ENCODE measurements at regions not wholly inside any gene's neighbourhood (a gene's known extent, or its start where the extent isn't known, plus 50 kb on each side); places are given as distances from the start of the nearest gene placed in this dataset.

GRCh38 chr5:174872271-174872670 lies 147.9 kb downstream of the MSX2 start:
- no peaks in the 10 kb centered on the region for H3K79me2 ChIP-seq
- H3K36me3 ChIP-seq (ENCODE audit: control insufficient read depth, insufficient read depth, low read length): no peaks in the 10 kb centered on the region
- no peak overlapping the region for H3K9ac ChIP-seq
- no peaks in the 10 kb centered on the region for H3K4me1 ChIP-seq
- H3K27me3 ChIP-seq (ENCODE audit: control insufficient read depth, insufficient read depth, low read length): no peaks in the 10 kb centered on the region
- H3K9me3 ChIP-seq (ENCODE audit: control insufficient read depth, low read length): no peaks in the 10 kb centered on the region
- H3K4me3 ChIP-seq (ENCODE audit: low read depth, low read length): no peak overlapping the region
- no peak overlapping the region for H3K4me2 ChIP-seq (ENCODE audit: low read length)
- no peak overlapping the region for H3K27ac ChIP-seq
- no peak for TF ChIP-seq CTCF (IDR thresholded peaks at IDR 0.05)
- no peak overlapping the region for H2AFZ ChIP-seq

- H3K27ac ChIP-seq: no peak overlapping the region
- H3K4me3 ChIP-seq (ENCODE audit: low read depth, low read length): no peak overlapping the region
- TF ChIP-seq CTCF (IDR thresholded peaks at IDR 0.05): no peak
- H3K36me3 ChIP-seq (ENCODE audit: control insufficient read depth, insufficient read depth, low read length): no peaks in the 10 kb centered on the region
- no peak overlapping the region for H3K4me2 ChIP-seq (ENCODE audit: low read length)
- H2AFZ ChIP-seq: no peak overlapping the region
- no peak overlapping the region for H3K9ac ChIP-seq
- no peaks in the 10 kb centered on the region for H3K4me1 ChIP-seq
- H3K27me3 ChIP-seq (ENCODE audit: control insufficient read depth, insufficient read depth, low read length): no peaks in the 10 kb centered on the region
- H3K9me3 ChIP-seq (ENCODE audit: control insufficient read depth, low read length): no peaks in the 10 kb centered on the region
- no peaks in the 10 kb centered on the region for H3K79me2 ChIP-seq
Observed at GRCh38 chr5:174852143-174852542, 127.8 kb downstream of the MSX2 start.

- Histone ChIP-seq H3K9me3 (ENCODE audit: control insufficient read depth, low read length) (no peaks in the 10 kb centered on the region), H3K4me2 (ENCODE audit: low read length) (no peak overlapping the region), H3K27ac (no peak overlapping the region), H3K4me3 (ENCODE audit: low read depth, low read length) (no peak overlapping the region), H3K79me2 (no peaks in the 10 kb centered on the region), H3K9ac (no peak overlapping the region), H3K27me3 (ENCODE audit: control insufficient read depth, insufficient read depth, low read length) (no peaks in the 10 kb centered on the region), H3K36me3 (ENCODE audit: control insufficient read depth, insufficient read depth, low read length) (no peaks in the 10 kb centered on the region), H3K4me1 (no peaks in the 10 kb centered on the region), H2AFZ (no peak overlapping the region)
- no peak for TF ChIP-seq CTCF (IDR thresholded peaks at IDR 0.05)
Observed at GRCh38 chr5:174850565-174851169, 126.3 kb downstream of the MSX2 start.

- no peak overlapping the region for H3K27ac ChIP-seq
- no peak overlapping the region for H3K4me2 ChIP-seq (ENCODE audit: low read length)
- no peaks in the 10 kb centered on the region for H3K27me3 ChIP-seq (ENCODE audit: control insufficient read depth, insufficient read depth, low read length)
- no peaks in the 10 kb centered on the region for H3K36me3 ChIP-seq (ENCODE audit: control insufficient read depth, insufficient read depth, low read length)
- no peaks in the 10 kb centered on the region for H3K79me2 ChIP-seq
- TF ChIP-seq CTCF (IDR thresholded peaks at IDR 0.05): no peak
- H3K4me1 ChIP-seq: no peaks in the 10 kb centered on the region
- H3K9ac ChIP-seq: no peak overlapping the region
- no peaks in the 10 kb centered on the region for H3K9me3 ChIP-seq (ENCODE audit: control insufficient read depth, low read length)
- H2AFZ ChIP-seq: no peak overlapping the region
- H3K4me3 ChIP-seq (ENCODE audit: low read depth, low read length): no peak overlapping the region
Observed at GRCh38 chr5:174849426-174849825, 125.0 kb downstream of the MSX2 start.

- H3K4me3 ChIP-seq (ENCODE audit: low read depth, low read length): no peak overlapping the region
- H3K36me3 ChIP-seq (ENCODE audit: control insufficient read depth, insufficient read depth, low read length): no peaks in the 10 kb centered on the region
- H3K79me2 ChIP-seq: no peaks in the 10 kb centered on the region
- H3K4me1 ChIP-seq: no peaks in the 10 kb centered on the region
- no peak overlapping the region for H2AFZ ChIP-seq
- H3K27ac ChIP-seq: no peak overlapping the region
- TF ChIP-seq CTCF (IDR thresholded peaks at IDR 0.05): no peak
- H3K27me3 ChIP-seq (ENCODE audit: control insufficient read depth, insufficient read depth, low read length): no peaks in the 10 kb centered on the region
- no peaks in the 10 kb centered on the region for H3K9me3 ChIP-seq (ENCODE audit: control insufficient read depth, low read length)
- H3K9ac ChIP-seq: no peak overlapping the region
- no peak overlapping the region for H3K4me2 ChIP-seq (ENCODE audit: low read length)
Observed at GRCh38 chr5:174844971-174845370, 120.6 kb downstream of the MSX2 start.

Data from parathyroid adenoma (tissue), 2 donors.